H9 (cell line): ENCODE measurements at regions not wholly inside any gene's neighbourhood (a gene's known extent, or its start where the extent isn't known, plus 50 kb on each side); places are given as distances from the start of the nearest gene placed in this dataset.

Source experiments
- DNase-seq: peaks from one replicate; pipeline ENCODE4 v3.0.0-alpha.2; 2017
- H2AFZ ChIP-seq: one replicate; pipeline ENCODE4 v1.6.1; 2013; ENCODE audit warnings: mild to moderate bottlenecking, low read length, control low read depth, moderate library complexity
- H2AK5ac ChIP-seq: 2 replicates; pipeline ENCODE4 v1.6.1; 2013; ENCODE audit warnings: low read length, control low read depth, mixed read lengths; ENCODE audit not compliant: insufficient read length
- H2BK120ac ChIP-seq: one replicate; pipeline ENCODE4 v1.6.1; 2013; ENCODE audit warnings: low read depth, mild to moderate bottlenecking, low read length, control low read depth, inconsistent platforms; ENCODE audit not compliant: poor library complexity, severe bottlenecking
- H2BK12ac ChIP-seq: 2 replicates; pipeline ENCODE4 v1.6.1; 2013; ENCODE audit warnings: low read length, control low read depth, mixed read lengths, low read depth; ENCODE audit not compliant: insufficient read length
- H2BK15ac ChIP-seq: 2 replicates; pipeline ENCODE4 v1.6.1; 2013; ENCODE audit warnings: low read depth, low read length, control low read depth
- H2BK20ac ChIP-seq: one replicate; pipeline ENCODE4 v1.6.1; 2013; ENCODE audit warnings: low read depth, mild to moderate bottlenecking, low read length, control low read depth, inconsistent platforms; ENCODE audit not compliant: poor library complexity, severe bottlenecking
- H2BK5ac ChIP-seq: 2 replicates; pipeline ENCODE4 v1.6.1; 2013; ENCODE audit warnings: low read length, control low read depth, mixed read lengths; ENCODE audit not compliant: insufficient read length
- H3K14ac ChIP-seq: 2 replicates; pipeline ENCODE4 v1.6.1; 2013; ENCODE audit warnings: low read length, control low read depth; ENCODE audit not compliant: insufficient read depth
- H3K18ac ChIP-seq: 2 replicates; pipeline ENCODE4 v1.6.1; 2013; ENCODE audit warnings: low read depth, mild to moderate bottlenecking, mixed read lengths, low read length, control low read depth; ENCODE audit not compliant: insufficient read length
- H3K23ac ChIP-seq: 2 replicates; pipeline ENCODE4 v1.6.1; 2013; ENCODE audit warnings: low read length, control low read depth, mixed read lengths, low read depth; ENCODE audit not compliant: insufficient read length
- H3K23me2 ChIP-seq: 2 replicates; pipeline ENCODE4 v1.6.1; 2013; ENCODE audit warnings: low read depth, mild to moderate bottlenecking, mixed read lengths, low read length, control low read depth; ENCODE audit not compliant: insufficient read length, poor library complexity, severe bottlenecking
- H3K27ac ChIP-seq: 2 replicates; pipeline ENCODE4 v1.5.1; 2013; ENCODE audit warnings: low read length, control low read depth, mixed read lengths, low read depth; ENCODE audit not compliant: insufficient read length
- H3K27me3 ChIP-seq: 2 replicates; pipeline ENCODE4 v1.6.1; 2013; ENCODE audit warnings: low read length, control low read depth, inconsistent platforms; ENCODE audit not compliant: insufficient read depth
- H3K4ac ChIP-seq: 2 replicates; pipeline ENCODE4 v1.6.1; 2013; ENCODE audit warnings: low read depth, mild to moderate bottlenecking, control low read depth, inconsistent platforms, low read length, moderate library complexity
- H3K4me1 ChIP-seq: 2 replicates; pipeline ENCODE4 v1.6.1; 2013; ENCODE audit warnings: low read length, control low read depth, inconsistent platforms; ENCODE audit not compliant: insufficient read depth
- H3K4me2 ChIP-seq: 2 replicates; pipeline ENCODE4 v1.6.1; 2013; ENCODE audit warnings: low read length, control low read depth, mixed read lengths; ENCODE audit not compliant: insufficient read length, insufficient read depth
- H3K56ac ChIP-seq: 2 replicates; pipeline ENCODE4 v1.6.1; 2013; ENCODE audit warnings: low read depth, mild to moderate bottlenecking, mixed read lengths, low read length, control low read depth; ENCODE audit not compliant: insufficient read length
- H3K79me1 ChIP-seq: 2 replicates; pipeline ENCODE4 v1.6.1; 2013; ENCODE audit warnings: low read depth, mild to moderate bottlenecking, moderate library complexity, low read length, control low read depth, inconsistent platforms; ENCODE audit not compliant: insufficient read depth, poor library complexity, severe bottlenecking
- H3K79me2 ChIP-seq: 2 replicates; pipeline ENCODE4 v1.6.1; 2013; ENCODE audit warnings: low read length, control low read depth, inconsistent platforms; ENCODE audit not compliant: insufficient read depth
- H3K9ac ChIP-seq: 2 replicates; pipeline ENCODE4 v1.6.1; 2013; ENCODE audit warnings: low read length, control low read depth, mixed read lengths; ENCODE audit not compliant: insufficient read length; ENCODE audit errors: extremely low read depth
- H3K9me3 ChIP-seq: one replicate; pipeline ENCODE4 v1.6.1; 2013; ENCODE audit warnings: low read depth, low read length, inconsistent platforms; ENCODE audit not compliant: control insufficient read depth
- H3T11ph ChIP-seq: one replicate; pipeline ENCODE4 v1.6.1; 2013; ENCODE audit warnings: mild to moderate bottlenecking, low read length, control low read depth, inconsistent platforms
- H4K20me1 ChIP-seq: one replicate; pipeline ENCODE4 v1.6.1; 2013; ENCODE audit not compliant: control insufficient read depth, insufficient read length, insufficient read depth
- H4K5ac ChIP-seq: 2 replicates; pipeline ENCODE4 v1.6.1; 2013; ENCODE audit warnings: low read depth, mild to moderate bottlenecking, mixed read lengths, low read length, control low read depth; ENCODE audit not compliant: insufficient read length
- H4K8ac ChIP-seq: replicated peaks from 2 replicates; pipeline ENCODE4 v1.6.1; 2013; ENCODE audit warnings: low read length, control low read depth, mixed read lengths, low read depth; ENCODE audit not compliant: insufficient read length
- H4K91ac ChIP-seq: 2 replicates; pipeline ENCODE4 v1.6.1; 2013; ENCODE audit warnings: low read depth, mild to moderate bottlenecking, moderate library complexity, mixed read lengths, low read length, control low read depth; ENCODE audit not compliant: insufficient read length
- H3K27ac Mint-ChIP-seq, 3 experiments: 2 replicates in 2 of 3; 3 replicates in 1 of 3; pipeline ENCODE4 v1.8.0; 2020 to 2021; ENCODE audit warnings: mixed read lengths in 3 of 3, mild to moderate bottlenecking in 1 of 3, moderate library complexity in 1 of 3
- H3K27me3 Mint-ChIP-seq: 2 replicates; pipeline ENCODE4 v1.8.0; 2021; ENCODE audit warnings: low read depth, mild to moderate bottlenecking, moderate library complexity, mixed read lengths
- H3K36me3 Mint-ChIP-seq, 3 experiments: 2 replicates in 2 of 3; 3 replicates in 1 of 3; pipeline ENCODE4 v1.8.0; 2020 to 2021; ENCODE audit warnings: low read depth in 3 of 3, mixed read lengths in 3 of 3; ENCODE audit not compliant: insufficient read depth in 1 of 3
- H3K4me1 Mint-ChIP-seq, 2 experiments: 2 replicates each; pipeline ENCODE4 v1.8.0; 2020; ENCODE audit warnings: mixed read lengths in 2 of 2
- H3K4me3 Mint-ChIP-seq, 2 experiments: 2 replicates in 1 of 2; 3 replicates in 1 of 2; pipeline ENCODE4 v1.8.0; 2020 to 2021; ENCODE audit warnings: mild to moderate bottlenecking in 2 of 2, mixed read lengths in 2 of 2, moderate library complexity in 1 of 2
- H3K9me3 Mint-ChIP-seq, 2 experiments: 2 replicates in 1 of 2; 3 replicates in 1 of 2; pipeline ENCODE4 v1.8.0; 2020; ENCODE audit warnings: mild to moderate bottlenecking in 2 of 2, mixed read lengths in 2 of 2, moderate library complexity in 1 of 2
- WGBS: extraction: QIAGEN DNeasy Blood & Tissue Kit; methylation state at CpG from one replicate; pipeline ENCODE4 v1.1.7; 2013; ENCODE audit warnings: missing lambda C conversion rate, low lambda C conversion rate, mixed read lengths; ENCODE audit not compliant: insufficient read length; ENCODE audit errors: extremely low coverage; 5-methylcytosine and 5-hydroxymethylcytosine counted together
- TF ChIP-seq, protein P1 (sequence below): fragments of 200-600 bp; sonication (generic); conservative IDR thresholded peaks from 3 replicates; pipeline ENCODE4 v1.8.0; 2021; ENCODE audit warnings: antibody characterized with exemption, mild to moderate bottlenecking

DNA sequence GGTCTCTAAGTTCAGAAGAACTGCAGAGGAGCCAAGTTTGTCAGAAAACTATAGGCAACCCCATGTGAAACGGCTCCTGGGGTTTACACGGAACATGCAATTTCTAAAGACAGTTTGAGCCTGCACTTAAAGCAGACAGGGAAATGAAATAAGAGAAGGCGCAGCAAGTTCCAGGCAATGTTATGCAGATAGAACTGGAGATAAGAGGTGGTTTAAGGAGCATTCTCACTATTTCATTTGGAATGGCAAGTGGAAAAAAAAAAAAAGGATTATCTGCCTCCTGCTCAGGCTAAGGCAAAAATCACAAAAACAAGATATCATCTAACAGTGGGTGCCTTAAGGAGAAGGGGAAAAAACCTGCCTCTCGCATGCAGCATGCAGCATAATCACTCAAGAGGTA, 2252.4 kb downstream of the MAT2B start:
- Histone ChIP-seq H3K18ac (no peak overlapping the region), H3K4me1 (no peaks in the 10 kb centered on the region; the same call in 1 of the 2 replicates), H4K8ac (no peak overlapping the region), H2BK5ac (no peak overlapping the region), H3K9ac (no peak overlapping the region), H3K79me1 (no peaks in the 10 kb centered on the region), H4K91ac (no peak overlapping the region), H2AFZ (no peak overlapping the region), H3K4ac (no peak overlapping the region), H4K20me1 (no peaks in the 10 kb centered on the region), H2BK12ac (no peak overlapping the region), H2AK5ac (no peak overlapping the region), H2BK15ac (no peak overlapping the region), H3K56ac (no peak overlapping the region), H4K5ac (no peak overlapping the region), H3K27ac (no peak overlapping the region), H3K79me2 (no peaks in the 10 kb centered on the region), H3K27me3 (no peaks in the 10 kb centered on the region), H3K4me2 (no peak overlapping the region), H3K14ac (no peak overlapping the region), H2BK20ac (no peak overlapping the region), H3T11ph (no peak overlapping the region), H3K23me2 (no peaks in the 10 kb centered on the region), H2BK120ac (no peak overlapping the region), H3K23ac (no peak overlapping the region), H3K9me3 (no peaks in the 10 kb centered on the region)
- WGBS, result no CpG with 5 or more reads among the region's 4 CpGs
- DNase-seq, result no peak
- Mint-ChIP-seq H3K4me3 (no peak overlapping the region), H3K9me3 (peaks cover 4 to 6% of the 10 kb centered on the region in 2 experiments; a peak in 2 of 5 replicates), H3K27ac (peak overlapping the region in 1 of 3 experiments; percentile 59; a peak in 3 of 7 replicates), H3K27me3 (no peaks in the 10 kb centered on the region), H3K36me3 (peaks cover 0 to 12% (median 2%) of the 10 kb centered on the region in 3 experiments; a peak in 3 of 7 replicates), H3K4me1 (peaks cover 11 to 18% of the 10 kb centered on the region in 2 experiments)
- TF ChIP-seq, protein P1, sequence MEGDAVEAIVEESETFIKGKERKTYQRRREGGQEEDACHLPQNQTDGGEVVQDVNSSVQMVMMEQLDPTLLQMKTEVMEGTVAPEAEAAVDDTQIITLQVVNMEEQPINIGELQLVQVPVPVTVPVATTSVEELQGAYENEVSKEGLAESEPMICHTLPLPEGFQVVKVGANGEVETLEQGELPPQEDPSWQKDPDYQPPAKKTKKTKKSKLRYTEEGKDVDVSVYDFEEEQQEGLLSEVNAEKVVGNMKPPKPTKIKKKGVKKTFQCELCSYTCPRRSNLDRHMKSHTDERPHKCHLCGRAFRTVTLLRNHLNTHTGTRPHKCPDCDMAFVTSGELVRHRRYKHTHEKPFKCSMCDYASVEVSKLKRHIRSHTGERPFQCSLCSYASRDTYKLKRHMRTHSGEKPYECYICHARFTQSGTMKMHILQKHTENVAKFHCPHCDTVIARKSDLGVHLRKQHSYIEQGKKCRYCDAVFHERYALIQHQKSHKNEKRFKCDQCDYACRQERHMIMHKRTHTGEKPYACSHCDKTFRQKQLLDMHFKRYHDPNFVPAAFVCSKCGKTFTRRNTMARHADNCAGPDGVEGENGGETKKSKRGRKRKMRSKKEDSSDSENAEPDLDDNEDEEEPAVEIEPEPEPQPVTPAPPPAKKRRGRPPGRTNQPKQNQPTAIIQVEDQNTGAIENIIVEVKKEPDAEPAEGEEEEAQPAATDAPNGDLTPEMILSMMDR, result no peak
